MM.1S (cell line): ENCODE measurements at regions not wholly inside any gene's neighbourhood (a gene's known extent, or its start where the extent isn't known, plus 50 kb on each side); places are given as distances from the start of the nearest gene placed in this dataset.

Experiments used
- EZH2 ChIP-seq: fragments of 300-600 bp; sonication (generic); optimal IDR thresholded peaks from 2 replicates; pipeline ENCODE3; 2017; ENCODE audit warnings: low read depth, mild to moderate bottlenecking, antibody characterized with exemption, low read length, mixed read lengths
- EZH2phosphoT487 ChIP-seq: fragments of 300-600 bp; sonication (generic); IDR thresholded peaks from 2 replicates; pipeline ENCODE4 v1.6.1; 2018; ENCODE audit warnings: antibody characterized with exemption, low read length
- TF ChIP-seq, protein P1 (sequence below): fragments of 300-600 bp; sonication (generic); IDR thresholded peaks from 2 replicates; pipeline ENCODE4 v1.5.1; 2016; ENCODE audit warnings: antibody characterized with exemption, low read length, mixed read lengths

DNA sequence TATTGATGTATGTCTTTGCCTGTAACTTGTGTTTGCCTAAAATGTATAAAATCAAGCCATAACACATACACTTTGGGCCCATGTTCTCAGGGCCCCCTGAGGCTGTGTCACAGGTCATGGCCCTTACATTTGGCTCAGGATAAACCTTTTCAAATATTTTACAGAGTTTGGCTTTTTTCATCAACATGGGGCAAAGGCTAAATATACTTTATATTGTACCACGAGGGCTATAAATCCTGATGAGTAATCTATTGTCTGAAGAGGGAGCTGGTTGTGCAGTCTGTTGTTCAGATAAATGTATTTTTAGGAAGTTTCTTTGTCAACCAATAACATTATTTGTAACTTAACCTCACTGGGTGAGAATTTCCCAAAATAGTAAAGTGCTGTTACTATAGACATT is 404.6 kb upstream of the DDI1 start:
- TF ChIP-seq, protein P1, sequence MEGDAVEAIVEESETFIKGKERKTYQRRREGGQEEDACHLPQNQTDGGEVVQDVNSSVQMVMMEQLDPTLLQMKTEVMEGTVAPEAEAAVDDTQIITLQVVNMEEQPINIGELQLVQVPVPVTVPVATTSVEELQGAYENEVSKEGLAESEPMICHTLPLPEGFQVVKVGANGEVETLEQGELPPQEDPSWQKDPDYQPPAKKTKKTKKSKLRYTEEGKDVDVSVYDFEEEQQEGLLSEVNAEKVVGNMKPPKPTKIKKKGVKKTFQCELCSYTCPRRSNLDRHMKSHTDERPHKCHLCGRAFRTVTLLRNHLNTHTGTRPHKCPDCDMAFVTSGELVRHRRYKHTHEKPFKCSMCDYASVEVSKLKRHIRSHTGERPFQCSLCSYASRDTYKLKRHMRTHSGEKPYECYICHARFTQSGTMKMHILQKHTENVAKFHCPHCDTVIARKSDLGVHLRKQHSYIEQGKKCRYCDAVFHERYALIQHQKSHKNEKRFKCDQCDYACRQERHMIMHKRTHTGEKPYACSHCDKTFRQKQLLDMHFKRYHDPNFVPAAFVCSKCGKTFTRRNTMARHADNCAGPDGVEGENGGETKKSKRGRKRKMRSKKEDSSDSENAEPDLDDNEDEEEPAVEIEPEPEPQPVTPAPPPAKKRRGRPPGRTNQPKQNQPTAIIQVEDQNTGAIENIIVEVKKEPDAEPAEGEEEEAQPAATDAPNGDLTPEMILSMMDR: no peak
- TF ChIP-seq EZH2: no peak
- TF ChIP-seq EZH2phosphoT487: no peak
